H1 (cell line): ENCODE measurements at regions not wholly inside any gene's neighbourhood (a gene's known extent, or its start where the extent isn't known, plus 50 kb on each side); places are given as distances from the start of the nearest gene placed in this dataset.

ENCODE experiments used
- CTCF ChIA-PET: fragments of 300-600 bp; sonication (Branson Sonifier 250); formaldehyde crosslinking; loops from one replicate; lab custom pipeline; 2021; ENCODE audit not compliant: partially characterized antibody; lab: Charles Lee
- POLR2A ChIA-PET: fragments of 300-600 bp; sonication (Branson Sonifier 250); formaldehyde crosslinking; loops from one replicate; lab custom pipeline; 2021; ENCODE audit warnings: inconsistent platforms; ENCODE audit not compliant: partially characterized antibody; lab: Charles Lee
- DNase-seq, 2 experiments: peaks; one replicate each; pipeline versions ENCODE4 v3.0.0 to v3.0.0-alpha.2; 2010 to 2022; ENCODE audit warnings: low spot score in 2 of 2, low read depth in 1 of 2, mixed read lengths in 1 of 2
- FAIRE-seq: peaks from 2 replicates; lab custom pipeline; 2011; peaks lifted over from hg19 to GRCh38; lab: Jason Lieb, UNC
- H2AFZ ChIP-seq: 2 replicates; pipeline ENCODE4 v1.8.1; 2012; ENCODE audit warnings: low read length, inconsistent platforms
- H2AK5ac ChIP-seq: 2 replicates; pipeline ENCODE4 v1.6.1; 2013; ENCODE audit warnings: low read depth, low read length
- H2BK120ac ChIP-seq: replicated peaks from 2 replicates; pipeline ENCODE3; 2013; ENCODE audit warnings: low read depth, low read length, inconsistent platforms
- H2BK12ac ChIP-seq: 2 replicates; pipeline ENCODE4 v1.6.1; 2013; ENCODE audit warnings: low read depth, low read length
- H2BK15ac ChIP-seq: 2 replicates; pipeline ENCODE4 v1.6.1; 2013; ENCODE audit warnings: low read length
- H2BK20ac ChIP-seq: 2 replicates; pipeline ENCODE4 v1.6.1; 2013; ENCODE audit warnings: low read length
- H2BK5ac ChIP-seq: 2 replicates; pipeline ENCODE4 v1.6.1; 2013; ENCODE audit warnings: low read depth, low read length
- H3K14ac ChIP-seq: 2 replicates; pipeline ENCODE4 v1.6.1; 2013; ENCODE audit warnings: inconsistent platforms; ENCODE audit not compliant: insufficient read length
- H3K18ac ChIP-seq: 2 replicates; pipeline ENCODE4 v1.6.1; 2013; ENCODE audit warnings: low read length; ENCODE audit errors: extremely low read depth
- H3K23ac ChIP-seq: 2 replicates; pipeline ENCODE4 v1.6.1; 2013; ENCODE audit warnings: inconsistent platforms; ENCODE audit not compliant: insufficient read length
- H3K23me2 ChIP-seq: 2 replicates; pipeline ENCODE4 v1.6.1; 2013; ENCODE audit warnings: low read depth, low read length
- H3K27ac ChIP-seq: 2 replicates; pipeline ENCODE4 v1.6.1; 2011; ENCODE audit warnings: low read depth, low read length, inconsistent platforms
- H3K27me3 ChIP-seq, 4 experiments: replicated peaks in 1 of 4; 1 replicate in 1 of 4; 2 replicates in 3 of 4; pipeline versions ENCODE4 v1.6.1 to v1.8.1; 2011 to 2013; ENCODE audit warnings: low read length in 3 of 4, mild to moderate bottlenecking in 3 of 4, inconsistent platforms in 2 of 4, mixed read lengths in 2 of 4, moderate library complexity in 1 of 4; ENCODE audit not compliant: control insufficient read depth in 3 of 4, insufficient read depth in 3 of 4; ENCODE audit errors: extremely low read depth in 1 of 4
- H3K36me3 ChIP-seq, 4 experiments: 2 replicates each; pipeline versions ENCODE4 v1.6.1 to v1.8.1; 2011 to 2013; ENCODE audit warnings: mild to moderate bottlenecking in 4 of 4, low read length in 3 of 4, moderate library complexity in 2 of 4, control low read depth in 1 of 4, inconsistent platforms in 1 of 4; ENCODE audit not compliant: insufficient read depth in 4 of 4, control insufficient read depth in 2 of 4
- H3K4ac ChIP-seq: replicated peaks from 2 replicates; pipeline ENCODE3; 2013; ENCODE audit warnings: low read length, low read depth, mixed read lengths, inconsistent platforms; ENCODE audit not compliant: insufficient read length
- H3K4me1 ChIP-seq, 4 experiments: replicated peaks in 1 of 4; 1 replicate in 1 of 4; 2 replicates in 3 of 4; pipeline versions ENCODE4 v1.6.1 to v1.8.1; 2011 to 2013; ENCODE audit warnings: low read length in 3 of 4, inconsistent platforms in 2 of 4, mixed read lengths in 1 of 4; ENCODE audit not compliant: insufficient read depth in 4 of 4, control insufficient read depth in 3 of 4
- H3K4me2 ChIP-seq, 2 experiments: 2 replicates each; pipeline versions ENCODE4 v1.6.1 to v1.8.1; 2011 to 2013; ENCODE audit warnings: low read depth in 2 of 2, low read length in 2 of 2, control low read depth in 1 of 2, inconsistent platforms in 1 of 2, mild to moderate bottlenecking in 1 of 2; ENCODE audit not compliant: insufficient read depth in 1 of 2
- H3K4me3 ChIP-seq, 4 experiments: fragments of 200-600, 300-600 bp in 1 of 4; sonication (generic), shearing (Covaris generic), sonication (Bioruptor Twin) in 1 of 4; 2 replicates each; pipeline versions ENCODE4 v1.5.1 to v1.8.1; 2011 to 2016; ENCODE audit warnings: low read length in 4 of 4, low read depth in 3 of 4, control low read depth in 2 of 4, inconsistent platforms in 2 of 4, mild to moderate bottlenecking in 2 of 4, mixed read lengths in 1 of 4, moderate library complexity in 1 of 4; ENCODE audit not compliant: insufficient read depth in 2 of 4; ENCODE audit errors: extremely low read depth in 1 of 4
- H3K56ac ChIP-seq: replicated peaks from 2 replicates; pipeline ENCODE3; 2013; ENCODE audit warnings: low read depth, mild to moderate bottlenecking, mixed read lengths, low read length, inconsistent platforms; ENCODE audit not compliant: insufficient read length
- H3K79me1 ChIP-seq: 2 replicates; pipeline ENCODE4 v1.6.1; 2013; ENCODE audit warnings: low read depth, low read length, control low read depth
- H3K79me2 ChIP-seq, 2 experiments: 2 replicates each; pipeline versions ENCODE4 v1.6.1 to v1.8.1; 2012 to 2013; ENCODE audit warnings: low read length in 2 of 2, mild to moderate bottlenecking in 2 of 2, inconsistent platforms in 1 of 2; ENCODE audit not compliant: insufficient read depth in 2 of 2, control insufficient read depth in 1 of 2
- H3K9ac ChIP-seq, 4 experiments: replicated peaks in 1 of 4; 1 replicate in 1 of 4; 2 replicates in 3 of 4; pipeline versions ENCODE4 v1.6.1 to v1.8.1; 2011 to 2013; ENCODE audit warnings: low read depth in 3 of 4, low read length in 3 of 4, control low read depth in 2 of 4, mild to moderate bottlenecking in 2 of 4, moderate library complexity in 2 of 4, inconsistent platforms in 1 of 4; ENCODE audit errors: extremely low read depth in 1 of 4
- H3K9me3 ChIP-seq, 2 experiments: 2 replicates each; pipeline versions ENCODE4 v1.6.1 to v1.8.1; 2012 to 2013; ENCODE audit warnings: mild to moderate bottlenecking in 2 of 2, moderate library complexity in 2 of 2, control low read depth in 1 of 2, inconsistent platforms in 1 of 2, low read depth in 1 of 2, low read length in 1 of 2, mixed read lengths in 1 of 2; ENCODE audit not compliant: insufficient read depth in 2 of 2
- H4K20me1 ChIP-seq, 2 experiments: replicated peaks in 1 of 2; 2 replicates each; pipeline versions ENCODE3 to v1.8.1; 2011 to 2013; ENCODE audit warnings: inconsistent platforms in 2 of 2, low read length in 2 of 2, mild to moderate bottlenecking in 1 of 2; ENCODE audit not compliant: insufficient read depth in 2 of 2, control insufficient read depth in 1 of 2
- H4K5ac ChIP-seq: 2 replicates; pipeline ENCODE4 v1.6.1; 2013; ENCODE audit warnings: low read length, low read depth, mixed read lengths, inconsistent platforms; ENCODE audit not compliant: insufficient read length
- H4K8ac ChIP-seq: 2 replicates; pipeline ENCODE4 v1.8.0; 2013; ENCODE audit warnings: mild to moderate bottlenecking, moderate library complexity, low read length, inconsistent platforms; ENCODE audit not compliant: insufficient read depth; ENCODE audit errors: extremely low read depth
- H4K91ac ChIP-seq: replicated peaks from 2 replicates; pipeline ENCODE3; 2013; ENCODE audit warnings: low read length, mixed read lengths, inconsistent platforms; ENCODE audit not compliant: insufficient read length
- HDAC2 ChIP-seq, 2 experiments: fragments of 300-600 bp in 1 of 2; sonication (generic) in 1 of 2; IDR thresholded peaks; 2 replicates each; pipeline ENCODE4 v1.6.1; 2011 to 2012; ENCODE audit warnings: low read depth in 2 of 2, low read length in 2 of 2, mild to moderate bottlenecking in 2 of 2, moderate library complexity in 2 of 2, borderline replicate concordance in 1 of 2, inconsistent platforms in 1 of 2
- WGBS, 2 experiments: shearing (Covaris generic) in 1 of 2; methylation state at CpG; one replicate each; pipeline versions ENCODE4 v1.1.6 to v1.1.7; 2013 to 2015; ENCODE audit warnings: low lambda C conversion rate in 2 of 2, mixed read lengths in 2 of 2, inconsistent platforms in 1 of 2, low coverage in 1 of 2, missing lambda C conversion rate in 1 of 2; ENCODE audit not compliant: insufficient replicate concordance in 2 of 2, insufficient coverage in 1 of 2, insufficient read length in 1 of 2; ENCODE audit errors: extremely low coverage in 1 of 2, missing lambda C conversion rate in 1 of 2; 5-methylcytosine and 5-hydroxymethylcytosine counted together

DNA sequence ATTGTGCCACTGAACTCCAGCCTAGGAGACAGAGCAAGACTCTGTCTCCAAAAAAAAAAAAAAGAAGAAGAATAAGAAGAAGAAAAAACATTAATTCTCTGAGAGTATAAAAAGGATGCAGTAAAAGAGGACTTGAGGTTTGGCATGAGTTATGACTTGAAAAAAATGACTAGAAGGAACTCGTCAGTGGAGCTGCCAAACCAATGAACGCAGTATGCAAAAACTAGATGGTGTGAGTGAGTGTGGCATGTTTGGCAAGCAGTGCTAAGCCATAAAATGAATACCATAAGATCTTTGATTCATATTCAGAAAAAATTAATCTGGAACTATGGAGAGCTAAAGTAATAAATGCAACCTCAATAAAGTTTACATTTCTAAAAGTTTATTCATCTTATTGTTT lies 68.6 kb upstream of the MEOX2 start:
- Histone ChIP-seq H3K36me3 (no peaks in the 10 kb centered on the region), H3K18ac (no peak overlapping the region), H3K23me2 (0 out of 2 replicates have a peak, but pooled peaks cover 2% of the 10 kb centered on the region), H3K4me3 (no peak overlapping the region), H3K27ac (no peak overlapping the region), H2AK5ac (no peak overlapping the region), H3K9me3 (no peaks in the 10 kb centered on the region), H3K79me1 (no peaks in the 10 kb centered on the region), H4K91ac (no peak overlapping the region), H2BK120ac (no peak overlapping the region), H4K20me1 (no peaks in the 10 kb centered on the region), H3K4me2 (no peak overlapping the region), H3K4me1 (no peaks in the 10 kb centered on the region), H2BK5ac (no peak overlapping the region), H3K14ac (no peak overlapping the region), H2AFZ (no peak overlapping the region), H3K56ac (no peak overlapping the region), H4K5ac (no peak overlapping the region), H2BK20ac (no peak overlapping the region), H2BK12ac (no peak overlapping the region), H3K9ac (no peak overlapping the region), H4K8ac (no peak overlapping the region), H3K4ac (no peak overlapping the region), H3K23ac (no peak overlapping the region), H3K79me2 (no peaks in the 10 kb centered on the region), H3K27me3 (no peaks in the 10 kb centered on the region), H2BK15ac (no peak overlapping the region)
- 90% methylated on average over 2 of the region's 2 CpGs; no CpG with 5 or more reads in 1 of the 2 experiments for WGBS, 2 experiments
- DNase-seq, result no peak
- POLR2A ChIA-PET, result no interaction called here
- no peak for FAIRE-seq
- CTCF ChIA-PET, result interaction anchor here (0.7 kb wide), 1 partner anchor 13 kb away, joined by 3 read pairs; no protein-coding TSS in a partner anchor
- TF ChIP-seq HDAC2 (IDR thresholded peaks at IDR 0.05; ENCODE audit: borderline replicate concordance in 1 of 2, low read depth in 2 of 2, low read length in 2 of 2), result no peak
